ENCODE measurements at regions not wholly inside any gene's neighbourhood (a gene's known extent, or its start where the extent isn't known, plus 50 kb on each side); places are given as distances from the start of the nearest gene placed in this dataset.

DNA sequence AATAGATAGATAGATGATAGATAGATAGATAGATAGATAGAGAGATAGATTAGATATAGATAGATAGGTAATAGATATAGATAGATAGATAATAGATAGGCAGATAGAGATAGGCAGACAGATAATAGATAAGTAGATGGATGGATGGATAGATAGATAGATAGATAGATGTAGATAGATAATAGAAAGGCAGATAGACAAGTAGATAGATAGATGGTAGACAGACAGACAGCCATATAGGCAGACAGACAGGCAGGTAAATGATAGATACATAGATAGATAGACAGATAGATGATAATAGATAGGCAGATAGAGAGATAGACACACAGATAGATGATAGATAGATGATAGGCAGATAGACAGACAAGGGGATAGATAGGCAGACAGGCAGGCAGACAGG is 191.4 kb upstream of the TNRC6C start:
- no peaks in the 10 kb centered on the region for H3K79me2 ChIP-seq (ENCODE audit: control insufficient read depth, insufficient read depth, low read length)
- no peak overlapping the region for H2AFZ ChIP-seq (ENCODE audit: low read length)
- H4K20me1 ChIP-seq (ENCODE audit: control insufficient read depth, extremely low read depth, insufficient read depth, low read length): no peaks in the 10 kb centered on the region
- H3K9me3 ChIP-seq (ENCODE audit: control insufficient read depth, insufficient read depth, low read depth, low read length): no peaks in the 10 kb centered on the region
- no peak overlapping the region for H3K4me2 ChIP-seq (ENCODE audit: extremely low read depth, insufficient read depth, low read length)
- no peaks in the 10 kb centered on the region for H3K4me1 ChIP-seq (ENCODE audit: control insufficient read depth, extremely low read depth, insufficient read depth, low read length)
- no peak overlapping the region for H3K4me3 ChIP-seq (replicated peaks in 1 of 4; ENCODE audit: control extremely low read depth in 1 of 4, insufficient read depth in 1 of 4, low read depth in 3 of 4, low read length in 4 of 4)
- no peak for DNase-seq (ENCODE audit: low read depth in 2 of 2)
- TF ChIP-seq EZH2 (IDR thresholded peaks at IDR 0.05; ENCODE audit: low read length, missing control alignments): no peak
- TF ChIP-seq, protein P1, sequence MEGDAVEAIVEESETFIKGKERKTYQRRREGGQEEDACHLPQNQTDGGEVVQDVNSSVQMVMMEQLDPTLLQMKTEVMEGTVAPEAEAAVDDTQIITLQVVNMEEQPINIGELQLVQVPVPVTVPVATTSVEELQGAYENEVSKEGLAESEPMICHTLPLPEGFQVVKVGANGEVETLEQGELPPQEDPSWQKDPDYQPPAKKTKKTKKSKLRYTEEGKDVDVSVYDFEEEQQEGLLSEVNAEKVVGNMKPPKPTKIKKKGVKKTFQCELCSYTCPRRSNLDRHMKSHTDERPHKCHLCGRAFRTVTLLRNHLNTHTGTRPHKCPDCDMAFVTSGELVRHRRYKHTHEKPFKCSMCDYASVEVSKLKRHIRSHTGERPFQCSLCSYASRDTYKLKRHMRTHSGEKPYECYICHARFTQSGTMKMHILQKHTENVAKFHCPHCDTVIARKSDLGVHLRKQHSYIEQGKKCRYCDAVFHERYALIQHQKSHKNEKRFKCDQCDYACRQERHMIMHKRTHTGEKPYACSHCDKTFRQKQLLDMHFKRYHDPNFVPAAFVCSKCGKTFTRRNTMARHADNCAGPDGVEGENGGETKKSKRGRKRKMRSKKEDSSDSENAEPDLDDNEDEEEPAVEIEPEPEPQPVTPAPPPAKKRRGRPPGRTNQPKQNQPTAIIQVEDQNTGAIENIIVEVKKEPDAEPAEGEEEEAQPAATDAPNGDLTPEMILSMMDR (conservative IDR thresholded peaks at IDR 0.05 in 1 of 2, IDR thresholded peaks at IDR 0.05 in 1 of 2; ENCODE audit: low read depth in 1 of 2, low read length in 2 of 2): no peak
- no peaks in the 10 kb centered on the region for H3K36me3 ChIP-seq (ENCODE audit: control insufficient read depth, insufficient read depth, low read length)
- no peaks in the 10 kb centered on the region for H3K27me3 ChIP-seq (ENCODE audit: control insufficient read depth, insufficient read depth, low read length)
- H3K9ac ChIP-seq (ENCODE audit: insufficient read depth, low read length): no peak overlapping the region
- no peak overlapping the region for H3K27ac ChIP-seq (ENCODE audit: insufficient read depth, low read length)

DNA sequence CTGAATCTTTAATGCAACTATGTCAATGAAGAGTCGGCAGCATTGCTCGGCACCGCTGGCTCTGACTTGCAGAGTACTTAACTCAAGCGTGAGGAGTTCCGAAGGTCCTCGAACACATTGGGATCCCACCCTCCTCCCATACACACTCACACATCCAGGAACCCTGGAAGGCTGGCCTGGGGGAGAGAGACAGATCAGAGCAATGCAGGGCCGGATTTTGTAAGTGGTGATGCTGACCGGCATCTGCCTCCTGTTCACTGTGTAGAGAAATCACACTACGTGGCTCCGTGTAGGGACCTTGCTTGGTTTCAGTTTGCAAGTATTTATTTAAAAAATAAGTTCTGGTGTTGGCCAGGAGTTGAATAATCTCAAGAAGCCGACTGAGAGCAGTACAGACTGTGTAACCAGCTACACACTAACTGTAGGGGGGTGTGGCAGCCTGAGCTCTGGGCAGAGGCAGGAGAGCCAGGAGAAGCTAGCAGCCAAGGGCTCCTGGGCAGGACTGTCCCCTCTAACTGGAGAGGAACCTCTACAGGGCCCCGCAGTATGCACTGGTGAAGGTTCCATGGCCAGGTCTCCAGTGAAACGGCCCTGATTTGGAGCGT is 190.2 kb upstream of the TNRC6C start:
- no peaks in the 10 kb centered on the region for H3K4me1 ChIP-seq (ENCODE audit: control insufficient read depth, extremely low read depth, insufficient read depth, low read length)
- H3K27me3 ChIP-seq (ENCODE audit: control insufficient read depth, insufficient read depth, low read length): no peaks in the 10 kb centered on the region
- no peaks in the 10 kb centered on the region for H3K79me2 ChIP-seq (ENCODE audit: control insufficient read depth, insufficient read depth, low read length)
- H3K9ac ChIP-seq (ENCODE audit: insufficient read depth, low read length): no peak overlapping the region
- TF ChIP-seq, protein P1 (conservative IDR thresholded peaks at IDR 0.05 in 1 of 2, IDR thresholded peaks at IDR 0.05 in 1 of 2; ENCODE audit: low read depth in 1 of 2, low read length in 2 of 2): no peak
- TF ChIP-seq EZH2 (IDR thresholded peaks at IDR 0.05; ENCODE audit: low read length, missing control alignments): no peak
- no peak for DNase-seq (ENCODE audit: low read depth in 2 of 2)
- H3K9me3 ChIP-seq (ENCODE audit: control insufficient read depth, insufficient read depth, low read depth, low read length): no peaks in the 10 kb centered on the region
- no peaks in the 10 kb centered on the region for H3K36me3 ChIP-seq (ENCODE audit: control insufficient read depth, insufficient read depth, low read length)
- H2AFZ ChIP-seq (ENCODE audit: low read length): no peak overlapping the region
- H3K4me2 ChIP-seq (ENCODE audit: extremely low read depth, insufficient read depth, low read length): no peak overlapping the region
- no peak overlapping the region for H3K27ac ChIP-seq (ENCODE audit: insufficient read depth, low read length)
- H3K4me3 ChIP-seq (replicated peaks in 1 of 4; ENCODE audit: control extremely low read depth in 1 of 4, insufficient read depth in 1 of 4, low read depth in 3 of 4, low read length in 4 of 4): no peak overlapping the region
- no peaks in the 10 kb centered on the region for H4K20me1 ChIP-seq (ENCODE audit: control insufficient read depth, extremely low read depth, insufficient read depth, low read length)

DNA sequence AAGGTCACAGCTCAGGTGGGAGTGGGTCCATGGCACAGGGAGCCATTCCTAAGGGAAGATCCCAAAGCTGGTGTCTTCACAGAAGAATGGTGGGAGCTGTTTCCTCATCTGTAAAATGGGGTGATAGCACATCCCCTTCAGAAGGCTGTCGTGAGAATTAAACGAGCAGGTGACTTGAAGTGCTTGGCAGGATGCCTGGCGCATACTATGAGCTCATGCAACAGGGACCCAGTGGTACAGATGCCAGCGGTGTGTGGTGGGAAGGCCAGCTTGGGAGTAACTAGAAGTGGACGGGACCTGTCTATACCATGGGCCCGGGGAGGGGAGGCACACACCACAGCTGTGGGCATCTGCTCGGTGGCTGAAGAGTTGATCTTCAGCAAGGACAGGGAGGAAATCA is 189.3 kb upstream of the TNRC6C start:
- H3K9me3 ChIP-seq (ENCODE audit: control insufficient read depth, insufficient read depth, low read depth, low read length): no peaks in the 10 kb centered on the region
- peak in 1 of 2 donors; percentile 33 for DNase-seq (ENCODE audit: low read depth in 2 of 2)
- no peaks in the 10 kb centered on the region for H4K20me1 ChIP-seq (ENCODE audit: control insufficient read depth, extremely low read depth, insufficient read depth, low read length)
- no peaks in the 10 kb centered on the region for H3K4me1 ChIP-seq (ENCODE audit: control insufficient read depth, extremely low read depth, insufficient read depth, low read length)
- no peaks in the 10 kb centered on the region for H3K27me3 ChIP-seq (ENCODE audit: control insufficient read depth, insufficient read depth, low read length)
- no peak overlapping the region for H3K4me3 ChIP-seq (replicated peaks in 1 of 4; ENCODE audit: control extremely low read depth in 1 of 4, insufficient read depth in 1 of 4, low read depth in 3 of 4, low read length in 4 of 4)
- H3K36me3 ChIP-seq (ENCODE audit: control insufficient read depth, insufficient read depth, low read length): no peaks in the 10 kb centered on the region
- H2AFZ ChIP-seq (ENCODE audit: low read length): no peak overlapping the region
- H3K4me2 ChIP-seq (ENCODE audit: extremely low read depth, insufficient read depth, low read length): no peak overlapping the region
- TF ChIP-seq, protein P1 (conservative IDR thresholded peaks at IDR 0.05 in 1 of 2, IDR thresholded peaks at IDR 0.05 in 1 of 2; ENCODE audit: low read depth in 1 of 2, low read length in 2 of 2): no peak
- TF ChIP-seq EZH2 (IDR thresholded peaks at IDR 0.05; ENCODE audit: low read length, missing control alignments): no peak
- H3K79me2 ChIP-seq (ENCODE audit: control insufficient read depth, insufficient read depth, low read length): no peaks in the 10 kb centered on the region
- H3K27ac ChIP-seq (ENCODE audit: insufficient read depth, low read length): no peak overlapping the region
- no peak overlapping the region for H3K9ac ChIP-seq (ENCODE audit: insufficient read depth, low read length)
